ENCODE measurements at regions not wholly inside any gene's neighbourhood (a gene's known extent, or its start where the extent isn't known, plus 50 kb on each side); places are given as distances from the start of the nearest gene placed in this dataset.

DNA sequence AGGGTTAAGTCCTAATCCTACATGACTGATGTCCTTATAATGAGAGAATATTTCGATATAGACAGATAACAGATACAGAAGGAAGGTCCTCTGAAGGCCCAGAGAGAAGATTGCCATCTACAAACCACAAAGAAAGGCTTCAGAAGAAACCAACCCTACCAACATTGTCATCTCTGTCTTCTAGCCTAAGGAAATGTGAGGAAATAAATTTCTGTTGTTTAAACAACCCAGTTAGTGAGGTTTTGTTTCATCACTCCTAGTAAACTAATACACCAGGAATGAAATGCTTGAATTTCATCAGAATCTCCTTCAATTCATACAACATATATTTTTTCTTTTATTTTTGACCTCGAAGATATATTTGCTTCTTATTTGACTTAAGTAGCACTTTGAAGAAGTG lies 1527.8 kb downstream of the STIM2 start:
- no peaks in the 10 kb centered on the region for H3K36me3 Mint-ChIP-seq
- no peak overlapping the region for H3K4me3 Mint-ChIP-seq
- H3K27ac Mint-ChIP-seq = no peak overlapping the region
- peaks cover 10% of the 10 kb centered on the region for H3K9me3 Mint-ChIP-seq (ENCODE audit: low read depth)
- no peaks in the 10 kb centered on the region for H3K4me1 Mint-ChIP-seq (ENCODE audit: low read depth)
- no peaks in the 10 kb centered on the region for H3K27me3 Mint-ChIP-seq

DNA sequence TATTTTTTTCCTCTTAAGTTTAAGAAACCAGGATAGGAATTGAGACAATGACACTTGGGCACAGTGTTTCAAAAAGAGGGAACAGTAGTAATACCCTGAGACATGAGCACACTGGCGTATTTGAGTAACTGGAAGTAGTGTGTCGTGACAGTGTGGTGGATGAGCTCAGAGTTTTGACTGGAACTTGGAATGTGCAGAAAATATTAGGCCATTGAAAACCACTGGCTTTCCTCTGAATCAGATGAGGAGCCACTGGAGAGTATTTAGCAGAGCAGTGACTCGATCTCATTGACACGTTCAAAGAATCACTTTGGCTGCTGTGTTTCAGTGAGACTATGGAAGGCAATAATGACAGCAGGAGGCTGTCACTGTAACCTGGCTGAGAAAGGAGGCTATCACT lies 1531.2 kb downstream of the STIM2 start:
- H3K27ac Mint-ChIP-seq = no peak overlapping the region
- no peaks in the 10 kb centered on the region for H3K36me3 Mint-ChIP-seq
- H3K9me3 Mint-ChIP-seq (ENCODE audit: low read depth) = peaks cover 11% of the 10 kb centered on the region
- H3K27me3 Mint-ChIP-seq = no peaks in the 10 kb centered on the region
- no peaks in the 10 kb centered on the region for H3K4me1 Mint-ChIP-seq (ENCODE audit: low read depth)
- H3K4me3 Mint-ChIP-seq = no peak overlapping the region

DNA sequence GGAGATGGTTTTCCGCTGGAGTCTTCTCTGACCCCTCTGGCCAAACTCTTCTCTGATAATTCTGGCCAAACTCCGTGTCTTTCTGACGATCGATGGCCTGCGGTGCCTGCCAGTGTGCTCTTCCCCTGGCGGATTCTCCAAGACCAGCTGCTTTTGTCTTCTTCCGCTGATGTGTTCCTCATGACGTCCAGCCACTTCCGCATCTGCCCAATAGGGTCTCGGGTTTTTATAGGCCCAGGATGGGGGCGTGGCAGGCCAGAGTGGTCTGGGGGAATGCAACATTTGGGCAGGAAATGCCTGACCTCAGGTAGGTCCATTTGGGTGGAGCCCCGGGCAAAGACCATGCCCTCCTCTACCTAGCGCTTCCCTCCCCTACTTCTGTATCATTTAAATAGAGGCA lies 1542.1 kb downstream of the STIM2 start:
- no peaks in the 10 kb centered on the region for H3K36me3 Mint-ChIP-seq
- H3K27ac Mint-ChIP-seq = no peak overlapping the region
- no peaks in the 10 kb centered on the region for H3K4me1 Mint-ChIP-seq (ENCODE audit: low read depth)
- H3K27me3 Mint-ChIP-seq = no peaks in the 10 kb centered on the region
- H3K9me3 Mint-ChIP-seq (ENCODE audit: low read depth) = peaks cover 14% of the 10 kb centered on the region
- H3K4me3 Mint-ChIP-seq = no peak overlapping the region

DNA sequence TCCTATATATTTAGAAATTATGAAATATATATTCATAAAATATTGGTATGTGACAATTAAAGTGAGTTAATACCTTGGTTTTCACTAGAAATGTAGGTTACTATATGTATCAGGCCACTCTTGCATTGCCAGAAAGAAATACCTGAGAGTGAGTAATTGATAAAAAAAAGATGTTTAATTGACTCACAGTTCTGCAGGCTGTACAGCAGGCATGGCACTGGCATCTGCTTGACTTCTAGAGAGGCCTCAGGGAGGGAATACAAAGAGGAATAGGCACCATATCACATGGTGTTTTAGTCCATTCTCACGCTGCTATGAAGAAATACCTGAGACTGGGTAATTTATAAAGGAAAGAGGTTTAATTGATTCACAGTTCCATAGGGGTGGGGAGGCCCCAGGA lies 1560.6 kb downstream of the STIM2 start:
- no peak overlapping the region for H3K27ac Mint-ChIP-seq
- H3K36me3 Mint-ChIP-seq = no peaks in the 10 kb centered on the region
- no peak overlapping the region for H3K4me3 Mint-ChIP-seq
- no peaks in the 10 kb centered on the region for H3K27me3 Mint-ChIP-seq
- no peaks in the 10 kb centered on the region for H3K4me1 Mint-ChIP-seq (ENCODE audit: low read depth)
- no peaks in the 10 kb centered on the region for H3K9me3 Mint-ChIP-seq (ENCODE audit: low read depth)

DNA sequence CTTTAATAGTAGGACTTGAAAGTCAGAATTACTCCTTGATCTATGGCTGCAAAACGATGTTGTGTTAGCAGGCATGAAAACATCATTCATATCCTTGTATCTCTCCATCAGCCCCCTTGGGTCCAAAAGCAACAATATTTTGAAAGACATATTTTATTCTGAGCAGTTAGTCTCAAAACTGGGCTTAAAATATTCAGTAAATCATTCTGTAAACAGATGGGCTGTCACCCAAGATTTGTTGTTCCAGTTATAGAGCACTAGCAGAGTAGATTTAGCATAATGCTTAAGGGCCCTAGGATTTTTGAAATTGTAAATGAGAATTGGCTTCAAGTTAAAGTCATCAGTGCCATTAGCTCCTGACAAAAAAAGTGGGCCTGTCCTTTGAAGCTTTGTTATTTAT lies 1565.6 kb downstream of the STIM2 start:
- H3K27me3 Mint-ChIP-seq = no peaks in the 10 kb centered on the region
- no peak overlapping the region for H3K27ac Mint-ChIP-seq
- peaks cover 7% of the 10 kb centered on the region for H3K9me3 Mint-ChIP-seq (ENCODE audit: low read depth)
- no peaks in the 10 kb centered on the region for H3K36me3 Mint-ChIP-seq
- H3K4me1 Mint-ChIP-seq (ENCODE audit: low read depth) = no peaks in the 10 kb centered on the region
- H3K4me3 Mint-ChIP-seq = no peak overlapping the region

DNA sequence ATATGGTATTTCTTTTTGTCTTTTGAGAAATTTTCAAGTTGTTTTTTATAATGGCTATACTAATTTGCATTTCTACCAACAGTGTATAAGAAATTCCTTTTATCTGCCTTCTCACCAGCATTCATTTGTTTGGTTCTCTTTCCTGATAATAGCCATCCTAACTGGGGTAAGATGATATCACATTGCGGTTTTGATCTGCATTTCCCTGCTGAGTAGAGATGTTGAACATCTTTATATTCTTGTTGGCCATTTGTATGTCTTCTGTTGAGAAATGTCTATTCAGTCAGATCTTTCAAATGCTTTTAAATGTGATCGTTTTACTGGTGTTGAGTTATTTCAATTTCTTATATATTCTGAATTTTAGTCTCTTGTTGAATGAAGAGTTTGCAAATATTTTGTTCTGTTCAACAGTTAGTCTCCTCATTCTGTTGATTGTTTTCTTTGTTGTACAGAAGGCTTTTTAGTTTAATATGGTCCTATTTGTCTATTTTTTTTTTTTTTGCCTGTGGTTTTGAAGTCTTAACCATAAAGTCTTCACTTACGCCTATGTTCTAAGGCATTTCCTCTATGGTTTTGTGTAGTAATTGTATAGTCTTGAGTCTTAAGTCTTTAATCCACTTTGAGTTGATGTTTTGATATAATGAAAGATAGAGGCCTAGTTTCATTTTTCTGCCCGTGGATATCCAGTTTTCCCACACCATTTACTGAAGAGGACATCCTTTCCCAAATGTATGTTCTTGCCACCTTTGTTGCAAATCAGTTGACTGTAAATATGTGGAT lies 1566.9 kb downstream of the STIM2 start:
- Mint-ChIP-seq H3K27me3 (no peaks in the 10 kb centered on the region), H3K9me3 (ENCODE audit: low read depth) (peaks cover 7% of the 10 kb centered on the region), H3K36me3 (no peaks in the 10 kb centered on the region), H3K27ac (no peak overlapping the region), H3K4me1 (ENCODE audit: low read depth) (no peaks in the 10 kb centered on the region), H3K4me3 (no peak overlapping the region)

DNA sequence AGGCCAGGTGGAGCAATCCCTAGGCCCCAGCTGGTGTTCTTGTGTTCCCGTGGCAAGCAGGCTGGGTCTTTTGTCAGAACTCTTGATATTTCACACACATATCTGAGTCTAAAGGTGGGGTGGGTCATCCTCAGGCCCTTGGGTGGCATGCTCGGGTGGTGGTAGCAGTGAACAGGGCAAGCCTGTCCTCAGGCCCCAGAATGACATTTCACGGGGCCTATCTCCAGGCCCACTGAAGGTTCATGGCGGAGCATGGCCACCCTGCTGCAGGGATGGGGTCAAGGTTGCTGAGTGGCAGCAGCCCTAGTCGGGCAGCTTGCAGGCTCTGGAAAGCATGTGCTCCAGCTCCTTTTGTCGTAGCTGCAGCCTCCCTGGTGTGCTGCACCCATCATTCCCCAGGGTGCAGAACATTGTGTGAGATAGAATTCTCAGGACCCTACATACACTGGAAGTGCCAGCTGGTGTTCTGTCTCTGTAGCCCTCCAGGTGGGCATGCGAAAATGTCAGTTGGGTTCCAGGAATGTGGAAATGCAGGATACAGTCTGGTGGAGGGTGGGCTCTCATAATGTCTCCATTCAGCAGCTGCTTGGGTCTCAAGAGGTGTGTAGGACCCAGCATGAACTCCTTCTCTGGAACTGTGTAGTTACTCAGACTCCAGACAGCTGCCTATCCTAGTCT lies 1571.8 kb downstream of the STIM2 start:
- H3K36me3 Mint-ChIP-seq = no peaks in the 10 kb centered on the region
- H3K27me3 Mint-ChIP-seq = no peaks in the 10 kb centered on the region
- H3K27ac Mint-ChIP-seq = no peak overlapping the region
- H3K4me3 Mint-ChIP-seq = no peak overlapping the region
- peaks cover 2% of the 10 kb centered on the region for H3K9me3 Mint-ChIP-seq (ENCODE audit: low read depth)
- no peaks in the 10 kb centered on the region for H3K4me1 Mint-ChIP-seq (ENCODE audit: low read depth)

DNA sequence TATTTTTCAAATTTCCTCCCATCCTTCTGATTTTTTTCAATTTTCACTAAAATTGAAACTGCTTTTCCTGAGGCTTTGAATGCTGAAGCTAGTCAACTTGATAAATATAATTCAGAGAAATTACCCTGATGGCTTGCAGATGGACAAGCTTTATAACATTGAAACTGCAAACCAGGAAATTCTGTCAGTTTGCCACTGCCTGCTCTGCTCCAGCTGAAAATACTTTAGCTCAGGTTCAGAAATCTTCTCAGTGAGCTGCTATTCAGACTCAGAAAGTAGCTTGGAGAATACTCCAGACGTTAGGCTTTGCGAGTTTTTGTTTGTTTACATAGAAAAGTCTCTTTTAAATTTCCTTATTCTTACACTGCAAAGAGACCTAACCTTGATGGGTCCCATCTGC lies 1574.7 kb downstream of the STIM2 start:
- H3K27me3 Mint-ChIP-seq = no peaks in the 10 kb centered on the region
- no peak overlapping the region for H3K4me3 Mint-ChIP-seq
- H3K4me1 Mint-ChIP-seq (ENCODE audit: low read depth) = no peaks in the 10 kb centered on the region
- no peaks in the 10 kb centered on the region for H3K36me3 Mint-ChIP-seq
- H3K9me3 Mint-ChIP-seq (ENCODE audit: low read depth) = no peaks in the 10 kb centered on the region
- no peak overlapping the region for H3K27ac Mint-ChIP-seq

DNA sequence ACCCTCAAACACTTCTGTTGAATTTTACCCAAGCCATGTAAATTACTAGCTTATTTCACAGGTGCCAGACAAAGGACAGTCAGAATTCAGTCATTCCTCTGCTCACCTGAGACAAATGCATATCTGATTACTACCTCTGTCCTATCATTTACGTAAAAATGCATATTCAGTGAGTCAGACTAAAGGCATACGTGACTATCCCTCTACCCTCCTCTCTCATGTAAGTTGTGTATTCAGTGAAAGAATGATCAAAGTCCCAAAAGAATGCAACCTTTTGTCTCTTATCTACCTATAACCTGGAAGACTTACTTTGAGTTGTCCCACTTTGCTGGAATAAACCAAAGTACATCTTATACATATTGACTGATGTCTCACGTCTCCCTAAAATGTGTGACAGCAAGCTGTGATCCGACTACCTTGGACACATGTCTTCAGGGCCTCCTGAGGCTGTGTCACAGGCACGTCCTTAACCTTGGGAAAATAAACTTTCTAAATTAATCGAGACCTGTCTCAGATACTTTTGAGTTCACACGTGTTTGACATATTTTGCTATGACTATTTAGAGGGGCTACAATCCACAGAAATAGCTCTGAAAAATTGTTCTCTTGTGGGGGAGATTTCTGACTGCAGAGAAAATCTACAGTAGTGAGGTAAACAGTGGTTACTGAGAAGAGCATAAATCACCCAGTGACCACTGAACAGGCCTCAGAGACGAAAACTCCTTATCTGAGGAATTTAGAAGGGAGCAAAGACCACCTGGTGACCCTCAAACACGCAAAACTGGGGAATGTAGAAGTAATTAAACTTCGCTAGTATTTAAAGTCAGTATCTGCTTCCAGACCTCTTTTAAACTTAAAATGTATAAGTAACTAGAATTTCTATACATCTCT lies 1575.8 kb downstream of the STIM2 start:
- no peaks in the 10 kb centered on the region for H3K9me3 Mint-ChIP-seq (ENCODE audit: low read depth)
- H3K27me3 Mint-ChIP-seq = no peaks in the 10 kb centered on the region
- H3K4me3 Mint-ChIP-seq = no peak overlapping the region
- no peaks in the 10 kb centered on the region for H3K4me1 Mint-ChIP-seq (ENCODE audit: low read depth)
- H3K36me3 Mint-ChIP-seq = no peaks in the 10 kb centered on the region
- H3K27ac Mint-ChIP-seq = no peak overlapping the region

DNA sequence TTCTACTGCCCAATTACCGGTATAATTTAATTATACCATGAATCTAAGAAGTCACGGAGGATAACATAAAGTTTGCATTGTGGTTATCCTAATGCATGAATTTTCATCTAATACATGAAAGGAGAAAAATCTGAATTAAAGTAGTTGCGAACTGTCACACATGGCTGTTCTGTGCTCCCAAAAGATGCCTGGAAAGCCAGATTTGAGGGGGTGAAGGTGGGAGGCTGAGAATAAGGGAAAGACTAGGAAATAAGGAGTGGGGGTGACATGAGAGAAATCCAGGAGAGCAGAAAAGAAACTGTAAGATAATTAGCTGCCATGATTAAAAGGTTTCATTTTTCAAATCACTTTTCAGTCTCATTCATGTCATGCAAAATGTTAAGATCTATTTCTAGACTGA lies 1582.7 kb downstream of the STIM2 start:
- no peaks in the 10 kb centered on the region for H3K27me3 Mint-ChIP-seq
- no peak overlapping the region for H3K27ac Mint-ChIP-seq
- H3K4me1 Mint-ChIP-seq (ENCODE audit: low read depth) = no peaks in the 10 kb centered on the region
- peaks cover 4% of the 10 kb centered on the region for H3K9me3 Mint-ChIP-seq (ENCODE audit: low read depth)
- no peaks in the 10 kb centered on the region for H3K36me3 Mint-ChIP-seq
- no peak overlapping the region for H3K4me3 Mint-ChIP-seq

DNA sequence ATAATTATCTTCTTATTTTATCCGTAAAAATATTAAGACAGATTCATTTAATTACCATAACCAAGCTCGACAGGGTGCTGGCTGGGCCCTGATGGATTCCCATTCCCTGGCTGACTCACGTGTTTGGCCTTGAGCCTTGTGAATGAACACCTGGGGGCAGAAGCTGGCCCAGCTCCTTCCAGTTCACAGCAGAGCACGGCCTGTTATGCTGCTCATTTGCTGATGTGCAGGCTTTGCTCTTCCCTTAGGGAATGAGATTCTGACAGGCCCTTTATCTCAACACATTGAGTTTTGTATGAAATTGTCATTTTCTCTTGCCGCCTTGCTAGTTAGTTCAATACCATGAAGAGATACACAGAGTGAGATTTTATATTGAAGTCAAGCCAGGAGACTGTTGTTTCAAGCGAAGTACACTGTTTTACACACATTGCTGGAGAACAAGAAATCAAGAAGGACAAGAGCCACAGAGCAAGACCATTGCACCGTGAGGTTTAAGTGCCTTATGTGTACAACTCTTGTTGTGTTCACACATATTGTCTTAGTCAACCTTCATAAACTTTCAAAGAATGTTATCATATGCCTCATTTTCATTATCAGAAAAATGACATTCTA lies 1583.3 kb downstream of the STIM2 start:
- H3K9me3 Mint-ChIP-seq (ENCODE audit: low read depth) = peaks cover 4% of the 10 kb centered on the region
- H3K4me1 Mint-ChIP-seq (ENCODE audit: low read depth) = no peaks in the 10 kb centered on the region
- H3K27ac Mint-ChIP-seq = no peak overlapping the region
- no peak overlapping the region for H3K4me3 Mint-ChIP-seq
- no peaks in the 10 kb centered on the region for H3K36me3 Mint-ChIP-seq
- no peaks in the 10 kb centered on the region for H3K27me3 Mint-ChIP-seq

DNA sequence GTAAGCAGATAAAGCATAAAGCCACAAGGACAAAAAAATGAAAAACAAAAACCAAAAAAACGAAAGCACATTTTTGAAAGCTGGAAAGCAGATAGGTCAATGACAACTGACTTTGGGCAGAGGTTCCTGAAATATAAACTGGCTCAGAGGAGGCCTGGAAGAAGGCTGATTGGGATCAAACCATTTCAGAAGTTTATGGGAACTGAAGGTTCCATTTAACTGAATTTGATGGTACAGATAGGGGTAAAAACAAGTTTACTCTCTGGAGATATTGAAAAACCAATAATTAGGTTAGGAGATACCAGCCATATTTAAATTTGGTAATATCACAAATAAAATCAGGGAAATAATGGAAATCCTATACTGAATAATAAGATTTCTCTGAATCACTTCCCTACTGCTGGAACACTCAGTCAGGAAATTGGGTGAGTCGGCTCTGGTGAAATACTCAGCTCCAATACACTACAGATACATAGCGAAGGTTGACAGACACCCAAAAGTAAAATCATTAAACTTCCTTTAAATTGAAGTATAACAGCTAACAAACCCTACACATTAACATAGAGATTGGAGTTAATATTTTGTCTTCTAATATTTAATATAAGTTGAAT lies 1584.3 kb downstream of the STIM2 start:
- Mint-ChIP-seq H3K36me3 (no peaks in the 10 kb centered on the region), H3K27me3 (no peaks in the 10 kb centered on the region), H3K4me1 (ENCODE audit: low read depth) (no peaks in the 10 kb centered on the region), H3K27ac (no peak overlapping the region), H3K4me3 (no peak overlapping the region), H3K9me3 (ENCODE audit: low read depth) (peaks cover 12% of the 10 kb centered on the region)

DNA sequence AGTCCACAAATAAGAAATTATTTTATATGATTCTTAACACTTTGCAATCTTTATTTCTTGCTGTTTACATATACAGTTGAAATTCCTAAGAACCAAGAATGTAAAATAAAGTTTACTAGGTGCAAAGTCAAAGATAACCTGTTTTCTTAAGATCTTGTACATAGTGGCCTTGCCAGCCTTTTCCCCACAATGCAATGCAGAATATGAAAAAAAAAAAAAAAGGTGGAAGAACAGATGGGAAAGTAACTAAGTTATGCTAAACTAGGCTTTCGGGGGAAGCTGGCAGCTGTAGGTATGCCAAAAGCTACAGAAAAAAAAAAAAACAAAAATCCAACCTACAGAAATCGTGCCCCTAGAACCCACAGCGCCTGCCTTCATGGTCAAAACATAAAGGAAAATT lies 1588.4 kb downstream of the STIM2 start:
- no peaks in the 10 kb centered on the region for H3K27me3 Mint-ChIP-seq
- H3K4me3 Mint-ChIP-seq = no peak overlapping the region
- no peaks in the 10 kb centered on the region for H3K36me3 Mint-ChIP-seq
- peaks cover 19% of the 10 kb centered on the region for H3K9me3 Mint-ChIP-seq (ENCODE audit: low read depth)
- H3K27ac Mint-ChIP-seq = no peak overlapping the region
- no peaks in the 10 kb centered on the region for H3K4me1 Mint-ChIP-seq (ENCODE audit: low read depth)

DNA sequence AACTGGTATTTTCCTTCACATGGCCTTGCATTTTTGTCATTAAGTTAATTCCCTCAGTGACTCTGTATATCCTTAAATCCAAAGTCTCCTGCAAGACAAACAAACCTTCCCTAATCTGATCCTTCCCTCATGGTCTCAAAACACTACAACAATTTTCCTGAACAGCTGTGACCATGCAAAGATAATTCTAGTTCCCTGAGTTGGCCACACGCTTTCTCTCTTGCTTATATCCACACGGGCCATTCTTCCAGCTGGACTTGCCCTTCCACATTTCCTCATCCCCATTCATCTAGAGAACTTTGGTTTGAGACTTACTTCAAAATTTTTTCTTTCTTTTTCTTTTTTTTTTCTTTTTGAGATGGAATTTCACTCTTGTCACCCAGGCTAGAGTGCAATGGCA lies 1590.7 kb downstream of the STIM2 start:
- Mint-ChIP-seq H3K36me3 (no peaks in the 10 kb centered on the region), H3K27me3 (no peaks in the 10 kb centered on the region), H3K9me3 (ENCODE audit: low read depth) (peaks cover 27% of the 10 kb centered on the region), H3K4me1 (ENCODE audit: low read depth) (no peaks in the 10 kb centered on the region), H3K27ac (no peak overlapping the region), H3K4me3 (no peak overlapping the region)
